PFSK-1 (cell line): ENCODE measurements at regions not wholly inside any gene's neighbourhood (a gene's known extent, or its start where the extent isn't known, plus 50 kb on each side); places are given as distances from the start of the nearest gene placed in this dataset.

Experiments
- FOXP2 ChIP-seq: optimal IDR thresholded peaks from 2 replicates; pipeline ENCODE3; 2011; ENCODE audit warnings: borderline replicate concordance, control low read depth, inconsistent platforms; ENCODE audit not compliant: insufficient read depth; ENCODE audit errors: extremely low read length, extremely low read depth
- POLR2AphosphoS5 ChIP-seq: IDR thresholded peaks from 2 replicates; pipeline ENCODE4 v1.6.1; 2012; ENCODE audit warnings: low read depth, mild to moderate bottlenecking, control low read depth, low read length, moderate library complexity
- SIN3A ChIP-seq: IDR thresholded peaks from 2 replicates; pipeline ENCODE4 v1.6.1; 2012; ENCODE audit warnings: mild to moderate bottlenecking, low read length, moderate library complexity, borderline replicate concordance; ENCODE audit not compliant: insufficient read depth
- TAF1 ChIP-seq: IDR thresholded peaks from 2 replicates; pipeline ENCODE4 v1.6.1; 2012; ENCODE audit warnings: low read length, control low read depth, borderline replicate concordance; ENCODE audit not compliant: insufficient read depth
- TF ChIP-seq, protein P1 (sequence below), 2 experiments: IDR thresholded peaks; 2 replicates each; pipeline versions ENCODE4 v1.6.1 to v1.8.0; 2011 to 2012; ENCODE audit warnings: low read depth in 2 of 2, low read length in 2 of 2, control low read depth in 1 of 2, inconsistent platforms in 1 of 2, mild to moderate bottlenecking in 1 of 2, moderate library complexity in 1 of 2; ENCODE audit not compliant: insufficient read depth in 1 of 2

DNA sequence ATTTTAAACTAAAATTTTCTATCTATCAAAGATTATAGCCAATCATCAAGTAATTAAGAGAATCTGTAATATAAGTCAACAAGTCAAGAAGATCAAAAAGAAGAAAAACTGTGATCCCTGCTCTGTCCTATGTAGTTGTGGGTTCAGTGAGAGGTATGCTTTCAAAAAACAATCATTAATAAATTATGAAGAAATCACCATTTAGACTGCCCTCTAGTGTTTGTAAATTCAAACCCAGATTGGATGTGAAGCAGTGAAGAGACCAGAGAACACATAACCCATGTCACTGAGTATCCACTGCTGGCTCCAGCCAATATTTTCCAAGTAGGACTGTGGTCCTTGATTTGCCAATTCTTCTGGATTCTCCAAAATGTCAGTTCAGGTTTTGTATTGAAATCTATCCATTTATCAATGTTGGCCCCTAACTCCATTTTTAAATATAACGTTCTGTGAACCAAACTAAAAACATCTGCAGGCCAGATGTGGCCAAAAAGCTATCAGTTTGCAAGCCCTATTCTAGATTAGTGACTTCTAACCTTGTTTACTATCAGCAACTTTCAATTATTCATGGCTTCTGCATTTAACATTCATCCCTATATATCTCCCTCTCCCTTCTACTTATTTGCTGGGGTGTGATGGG lies 467.5 kb upstream of the CXADR start:
- TF ChIP-seq POLR2AphosphoS5, result no peak
- no peak for TF ChIP-seq SIN3A
- TF ChIP-seq TAF1, result no peak
- TF ChIP-seq FOXP2, result no peak
- TF ChIP-seq, protein P1, sequence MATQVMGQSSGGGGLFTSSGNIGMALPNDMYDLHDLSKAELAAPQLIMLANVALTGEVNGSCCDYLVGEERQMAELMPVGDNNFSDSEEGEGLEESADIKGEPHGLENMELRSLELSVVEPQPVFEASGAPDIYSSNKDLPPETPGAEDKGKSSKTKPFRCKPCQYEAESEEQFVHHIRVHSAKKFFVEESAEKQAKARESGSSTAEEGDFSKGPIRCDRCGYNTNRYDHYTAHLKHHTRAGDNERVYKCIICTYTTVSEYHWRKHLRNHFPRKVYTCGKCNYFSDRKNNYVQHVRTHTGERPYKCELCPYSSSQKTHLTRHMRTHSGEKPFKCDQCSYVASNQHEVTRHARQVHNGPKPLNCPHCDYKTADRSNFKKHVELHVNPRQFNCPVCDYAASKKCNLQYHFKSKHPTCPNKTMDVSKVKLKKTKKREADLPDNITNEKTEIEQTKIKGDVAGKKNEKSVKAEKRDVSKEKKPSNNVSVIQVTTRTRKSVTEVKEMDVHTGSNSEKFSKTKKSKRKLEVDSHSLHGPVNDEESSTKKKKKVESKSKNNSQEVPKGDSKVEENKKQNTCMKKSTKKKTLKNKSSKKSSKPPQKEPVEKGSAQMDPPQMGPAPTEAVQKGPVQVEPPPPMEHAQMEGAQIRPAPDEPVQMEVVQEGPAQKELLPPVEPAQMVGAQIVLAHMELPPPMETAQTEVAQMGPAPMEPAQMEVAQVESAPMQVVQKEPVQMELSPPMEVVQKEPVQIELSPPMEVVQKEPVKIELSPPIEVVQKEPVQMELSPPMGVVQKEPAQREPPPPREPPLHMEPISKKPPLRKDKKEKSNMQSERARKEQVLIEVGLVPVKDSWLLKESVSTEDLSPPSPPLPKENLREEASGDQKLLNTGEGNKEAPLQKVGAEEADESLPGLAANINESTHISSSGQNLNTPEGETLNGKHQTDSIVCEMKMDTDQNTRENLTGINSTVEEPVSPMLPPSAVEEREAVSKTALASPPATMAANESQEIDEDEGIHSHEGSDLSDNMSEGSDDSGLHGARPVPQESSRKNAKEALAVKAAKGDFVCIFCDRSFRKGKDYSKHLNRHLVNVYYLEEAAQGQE (IDR thresholded peaks at IDR 0.05; ENCODE audit: insufficient read depth in 1 of 2, low read depth in 2 of 2, low read length in 2 of 2), result no peak

DNA sequence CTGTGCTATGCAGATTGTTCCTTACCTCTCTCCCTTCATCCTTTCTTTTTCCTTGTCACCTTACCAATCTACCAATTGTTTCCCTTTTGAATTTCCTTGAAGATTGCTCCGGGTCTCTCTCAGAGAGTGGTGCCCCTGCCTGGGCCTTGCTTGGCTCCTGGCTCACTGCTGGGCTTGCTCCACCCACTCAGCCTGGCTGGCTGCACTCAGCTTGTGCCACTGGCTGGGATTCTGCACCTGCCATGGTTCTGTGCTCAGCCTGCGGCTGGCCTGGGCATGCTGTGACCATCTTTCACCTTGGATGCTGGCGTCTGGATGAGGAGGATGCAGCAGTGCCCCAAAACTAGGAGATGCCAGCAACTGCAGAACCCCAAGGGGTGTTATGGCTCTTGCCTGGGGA lies 463.9 kb upstream of the CXADR start:
- TF ChIP-seq, protein P1 (IDR thresholded peaks at IDR 0.05; ENCODE audit: insufficient read depth in 1 of 2, low read depth in 2 of 2, low read length in 2 of 2), result no peak
- no peak for TF ChIP-seq SIN3A
- no peak for TF ChIP-seq FOXP2
- TF ChIP-seq TAF1, result no peak
- TF ChIP-seq POLR2AphosphoS5, result no peak

DNA sequence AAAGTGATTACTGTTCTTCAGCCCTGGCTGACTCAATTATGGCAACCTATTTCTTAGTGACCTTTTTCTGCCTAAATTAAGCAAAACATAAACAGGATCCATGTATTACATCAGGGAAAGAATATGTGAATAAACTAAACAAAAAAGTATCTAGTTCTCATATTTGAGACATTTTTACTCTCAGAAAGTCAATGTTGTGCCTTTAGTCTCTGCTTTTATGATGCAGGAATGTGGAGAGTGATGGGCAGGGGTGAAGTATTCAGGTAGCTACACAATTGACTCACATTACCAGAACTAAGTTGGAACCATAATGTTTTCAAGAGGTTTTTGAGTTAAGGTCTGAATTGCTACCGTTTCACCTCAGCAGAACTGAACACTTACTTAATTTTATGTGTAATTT lies 462.7 kb upstream of the CXADR start:
- no peak for TF ChIP-seq TAF1
- no peak for TF ChIP-seq POLR2AphosphoS5
- TF ChIP-seq, protein P1 (IDR thresholded peaks at IDR 0.05; ENCODE audit: insufficient read depth in 1 of 2, low read depth in 2 of 2, low read length in 2 of 2), result no peak
- no peak for TF ChIP-seq SIN3A
- TF ChIP-seq FOXP2, result no peak

DNA sequence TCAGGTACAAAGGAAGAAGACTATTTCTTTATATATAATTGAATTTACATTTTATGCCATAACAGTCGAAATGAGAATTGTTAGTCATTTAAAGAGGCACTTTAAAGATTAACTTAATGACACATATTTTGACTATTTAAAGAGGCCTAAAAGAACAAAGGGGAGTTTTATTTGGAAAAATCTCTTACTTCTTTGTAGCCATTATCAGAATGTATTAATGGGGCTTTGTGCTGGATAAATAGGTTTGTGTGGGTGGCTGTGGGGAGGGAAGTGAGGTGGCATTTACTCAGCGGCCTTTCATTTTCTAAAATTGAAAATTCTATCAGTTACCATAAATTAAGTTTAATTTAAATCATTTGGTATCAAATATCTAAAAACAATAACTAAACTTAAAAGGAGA lies 462.2 kb upstream of the CXADR start:
- TF ChIP-seq TAF1 (no peak), FOXP2 (no peak), POLR2AphosphoS5 (no peak), SIN3A (no peak)
- TF ChIP-seq, protein P1 (IDR thresholded peaks at IDR 0.05; ENCODE audit: insufficient read depth in 1 of 2, low read depth in 2 of 2, low read length in 2 of 2), result no peak
